ENCODE measurements at regions not wholly inside any gene's neighbourhood (a gene's known extent, or its start where the extent isn't known, plus 50 kb on each side); places are given as distances from the start of the nearest gene placed in this dataset.

DNA sequence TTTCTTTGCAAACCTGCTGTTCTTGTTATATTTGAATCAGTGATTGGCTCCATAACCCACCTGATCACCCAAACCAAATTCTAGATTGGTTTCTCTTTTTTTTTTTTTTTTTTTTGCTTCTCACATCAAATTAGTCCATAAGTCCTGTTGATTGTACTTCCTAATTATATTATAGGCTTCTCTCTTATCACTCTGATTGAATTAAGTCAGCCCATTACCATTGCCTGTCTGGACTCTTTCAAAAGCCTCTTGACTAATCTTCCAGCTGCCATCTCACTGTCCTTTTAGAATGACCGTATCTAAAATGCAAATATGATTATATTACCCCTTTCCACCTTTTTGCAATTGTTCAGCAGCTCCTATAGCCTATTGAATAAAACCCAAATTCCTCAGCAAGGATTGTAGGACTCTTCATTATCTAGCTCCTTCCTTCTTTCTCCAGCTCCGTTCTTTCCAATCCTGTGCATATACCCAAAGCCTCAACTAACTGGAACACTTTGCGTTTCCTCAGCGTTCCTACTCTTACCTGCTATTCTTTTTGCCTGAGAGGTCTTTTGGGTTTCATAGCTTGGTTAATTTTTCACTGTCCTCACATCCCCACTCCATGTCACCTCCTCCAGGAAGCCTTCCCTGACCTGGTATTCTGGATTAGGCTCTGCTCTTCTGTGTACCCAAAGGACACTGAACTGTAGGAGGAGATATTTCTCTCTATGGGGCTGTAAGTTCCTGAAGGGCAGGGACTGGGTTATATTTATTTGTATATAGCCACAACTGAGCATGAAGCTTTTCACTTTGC lies 423.3 kb downstream of the TMEM135 start:
- TF ChIP-seq, protein P1, sequence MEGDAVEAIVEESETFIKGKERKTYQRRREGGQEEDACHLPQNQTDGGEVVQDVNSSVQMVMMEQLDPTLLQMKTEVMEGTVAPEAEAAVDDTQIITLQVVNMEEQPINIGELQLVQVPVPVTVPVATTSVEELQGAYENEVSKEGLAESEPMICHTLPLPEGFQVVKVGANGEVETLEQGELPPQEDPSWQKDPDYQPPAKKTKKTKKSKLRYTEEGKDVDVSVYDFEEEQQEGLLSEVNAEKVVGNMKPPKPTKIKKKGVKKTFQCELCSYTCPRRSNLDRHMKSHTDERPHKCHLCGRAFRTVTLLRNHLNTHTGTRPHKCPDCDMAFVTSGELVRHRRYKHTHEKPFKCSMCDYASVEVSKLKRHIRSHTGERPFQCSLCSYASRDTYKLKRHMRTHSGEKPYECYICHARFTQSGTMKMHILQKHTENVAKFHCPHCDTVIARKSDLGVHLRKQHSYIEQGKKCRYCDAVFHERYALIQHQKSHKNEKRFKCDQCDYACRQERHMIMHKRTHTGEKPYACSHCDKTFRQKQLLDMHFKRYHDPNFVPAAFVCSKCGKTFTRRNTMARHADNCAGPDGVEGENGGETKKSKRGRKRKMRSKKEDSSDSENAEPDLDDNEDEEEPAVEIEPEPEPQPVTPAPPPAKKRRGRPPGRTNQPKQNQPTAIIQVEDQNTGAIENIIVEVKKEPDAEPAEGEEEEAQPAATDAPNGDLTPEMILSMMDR (IDR thresholded peaks at IDR 0.05), result no peak
- no peak for TF ChIP-seq POLR2A (IDR thresholded peaks at IDR 0.05)
- DNase-seq, result no peak
- no peak overlapping the region for H3K27ac ChIP-seq
- H3K4me3 ChIP-seq, result no peak overlapping the region
- H3K4me1 ChIP-seq, result no peaks in the 10 kb centered on the region
- no peaks in the 10 kb centered on the region for H3K9me3 ChIP-seq
- H3K27me3 ChIP-seq, result no peaks in the 10 kb centered on the region
- no peaks in the 10 kb centered on the region for H3K36me3 ChIP-seq

DNA sequence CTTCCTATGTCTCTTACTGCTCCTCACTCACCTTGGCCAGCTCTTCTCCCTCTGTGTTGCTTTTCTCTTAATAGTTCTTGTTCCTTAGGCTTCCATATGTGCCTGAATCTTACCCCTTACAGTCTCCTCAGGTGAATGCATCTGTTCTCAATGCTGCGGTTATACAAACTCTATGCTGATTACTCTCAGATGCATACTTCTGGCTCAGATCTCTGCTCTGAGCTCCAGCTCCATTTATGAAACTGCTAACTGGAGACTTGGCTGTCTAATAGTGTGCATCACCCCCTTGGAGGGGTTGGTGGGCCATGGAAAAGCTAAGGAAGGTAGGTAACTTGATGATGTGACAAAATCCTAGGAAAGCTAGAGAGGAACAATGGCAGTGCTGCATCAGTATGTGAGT lies 422.5 kb downstream of the TMEM135 start:
- no peak overlapping the region for H3K4me3 ChIP-seq
- H3K27me3 ChIP-seq, result no peaks in the 10 kb centered on the region
- H3K36me3 ChIP-seq, result no peaks in the 10 kb centered on the region
- H3K27ac ChIP-seq, result no peak overlapping the region
- DNase-seq, result no peak
- H3K9me3 ChIP-seq, result no peaks in the 10 kb centered on the region
- TF ChIP-seq, protein P1 (IDR thresholded peaks at IDR 0.05), result no peak
- no peak for TF ChIP-seq POLR2A (IDR thresholded peaks at IDR 0.05)
- H3K4me1 ChIP-seq, result no peaks in the 10 kb centered on the region

DNA sequence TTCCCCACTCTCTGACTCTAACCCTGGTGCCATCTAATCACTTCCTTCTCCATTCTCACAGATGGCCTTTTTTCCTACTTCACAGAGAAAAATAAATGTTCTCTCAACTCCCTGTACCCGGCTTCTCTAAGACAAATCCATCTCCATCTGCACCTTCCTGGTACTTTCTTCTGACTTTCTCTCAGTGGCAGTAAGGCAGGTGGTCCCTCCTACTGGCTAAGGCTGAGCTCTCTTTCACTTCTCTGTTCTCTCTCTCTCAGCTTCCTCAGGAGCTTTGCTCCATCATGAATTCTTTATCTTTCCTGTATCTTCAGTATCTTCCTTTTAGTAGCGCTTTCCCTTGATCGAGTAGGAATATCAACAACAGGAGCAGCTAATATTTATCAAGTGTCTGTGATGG lies 421.6 kb downstream of the TMEM135 start:
- H3K4me1 ChIP-seq, result no peaks in the 10 kb centered on the region
- no peaks in the 10 kb centered on the region for H3K27me3 ChIP-seq
- no peak overlapping the region for H3K4me3 ChIP-seq
- no peaks in the 10 kb centered on the region for H3K9me3 ChIP-seq
- H3K27ac ChIP-seq, result no peak overlapping the region
- H3K36me3 ChIP-seq, result no peaks in the 10 kb centered on the region
- no peak for DNase-seq
- no peak for TF ChIP-seq POLR2A (IDR thresholded peaks at IDR 0.05)
- TF ChIP-seq, protein P1 (IDR thresholded peaks at IDR 0.05), result no peak

DNA sequence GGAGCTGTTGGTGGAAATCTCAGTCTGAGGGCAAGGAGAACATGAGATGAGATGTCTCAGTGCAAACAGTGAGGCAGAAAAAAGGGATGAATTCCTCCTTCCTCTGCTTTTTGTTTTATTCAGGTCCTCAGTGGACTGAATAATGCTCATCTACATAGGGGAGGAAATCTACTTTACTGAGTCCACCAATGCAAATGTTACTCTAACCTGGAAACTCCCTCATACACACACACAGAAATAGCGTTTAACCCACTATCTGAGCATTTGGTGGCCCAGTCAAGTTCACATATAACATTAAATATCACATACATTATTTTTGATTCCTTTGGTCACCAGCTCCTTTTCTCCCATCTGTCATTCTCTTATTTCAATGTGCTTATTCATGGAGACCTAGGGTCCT lies 418.8 kb downstream of the TMEM135 start:
- H3K27me3 ChIP-seq, result no peaks in the 10 kb centered on the region
- H3K4me1 ChIP-seq, result no peaks in the 10 kb centered on the region
- DNase-seq, result no peak
- no peaks in the 10 kb centered on the region for H3K36me3 ChIP-seq
- no peak overlapping the region for H3K4me3 ChIP-seq
- H3K27ac ChIP-seq, result no peak overlapping the region
- no peaks in the 10 kb centered on the region for H3K9me3 ChIP-seq
- TF ChIP-seq POLR2A (IDR thresholded peaks at IDR 0.05), result no peak
- TF ChIP-seq, protein P1 (IDR thresholded peaks at IDR 0.05), result no peak

DNA sequence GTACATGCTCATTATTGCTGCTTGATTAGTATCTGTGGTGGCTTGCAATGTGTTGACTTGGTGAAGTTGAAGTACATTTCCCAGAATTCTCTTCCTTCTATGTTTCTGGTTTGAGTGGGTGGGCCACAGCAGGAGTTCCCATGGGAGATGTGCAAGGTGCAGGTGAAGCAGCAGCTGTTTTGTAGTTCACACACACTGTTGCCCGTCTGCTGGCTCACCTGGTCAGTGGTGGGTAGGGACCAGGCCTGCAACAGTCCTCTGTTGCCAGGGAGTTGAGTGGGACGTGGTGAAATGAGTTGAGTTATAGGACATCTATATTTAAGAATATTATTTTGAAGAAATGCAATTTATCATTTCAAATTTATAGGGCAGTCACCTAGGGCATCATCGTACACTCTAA lies 417.4 kb downstream of the TMEM135 start:
- no peak overlapping the region for H3K27ac ChIP-seq
- no peak overlapping the region for H3K4me3 ChIP-seq
- DNase-seq, result no peak
- no peaks in the 10 kb centered on the region for H3K9me3 ChIP-seq
- H3K27me3 ChIP-seq, result no peaks in the 10 kb centered on the region
- H3K36me3 ChIP-seq, result no peaks in the 10 kb centered on the region
- H3K4me1 ChIP-seq, result no peaks in the 10 kb centered on the region
- TF ChIP-seq, protein P1 (IDR thresholded peaks at IDR 0.05), result no peak
- TF ChIP-seq POLR2A (IDR thresholded peaks at IDR 0.05), result no peak

Data from Peyer's patch (tissue), 4 donors.